CD4-positive, alpha-beta T cell treated with Interleukin-17A for 1 hour (primary cell): ENCODE measurements at regions not wholly inside any gene's neighbourhood (a gene's known extent, or its start where the extent isn't known, plus 50 kb on each side); places are given as distances from the start of the nearest gene placed in this dataset.
"Not testable (repeated sequence)": the region's sequence is repeated elsewhere in the genome, so short reads cannot be mapped to it uniquely, and the experiment has no call there.

Experiments
- DNase-seq: peaks from one replicate; pipeline ENCODE4 v3.0.0-alpha.2; 2020

DNA sequence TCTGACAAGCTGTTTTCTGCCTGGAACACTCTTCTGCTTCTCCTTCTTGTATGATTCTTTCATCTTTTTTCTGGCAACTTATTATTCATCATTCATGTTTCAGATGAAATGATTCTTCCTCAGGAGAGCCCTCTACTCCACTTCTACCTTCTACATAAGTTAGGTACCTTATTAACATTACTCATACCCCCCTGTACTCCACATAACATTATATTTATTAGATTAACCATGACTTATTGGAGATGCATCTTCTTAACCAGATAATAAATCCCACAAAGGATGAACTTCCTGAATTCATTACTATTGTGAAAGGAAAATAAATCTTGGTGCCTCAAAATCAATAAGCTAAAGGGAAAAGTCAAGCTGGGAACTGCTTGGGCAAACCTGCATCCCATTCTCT is 1636.5 kb upstream of the FLRT2 start:
- DNase-seq: no peak

DNA sequence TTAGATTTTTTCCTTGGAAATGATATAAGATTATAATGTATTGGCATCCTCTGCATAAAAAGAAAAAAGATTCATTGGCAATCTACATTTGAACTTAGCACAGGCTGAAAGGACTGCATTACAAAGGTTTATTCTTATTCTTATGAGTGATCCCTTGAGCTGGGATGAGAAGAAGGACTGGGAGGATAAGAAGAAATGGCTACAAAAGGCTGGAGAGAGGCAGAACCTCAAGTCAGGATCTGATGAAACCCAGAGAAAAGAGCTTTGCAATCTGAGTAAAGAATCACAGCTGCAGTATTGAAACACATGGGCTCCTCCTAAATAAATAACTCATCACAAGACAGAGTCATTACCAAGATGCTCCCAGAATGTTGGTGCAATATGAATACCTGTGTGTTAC is 1635.4 kb upstream of the FLRT2 start:
- DNase-seq: no peak

- DNase-seq: not testable (repeated sequence)
Measured at GRCh38 chr14:83898558-83898957, 1631.4 kb upstream of the FLRT2 start.

- DNase-seq: no peak
Measured at GRCh38 chr14:83899706-83900105, 1630.2 kb upstream of the FLRT2 start.

- DNase-seq: no peak
Measured at GRCh38 chr14:83905157-83905556, 1624.8 kb upstream of the FLRT2 start.

DNA sequence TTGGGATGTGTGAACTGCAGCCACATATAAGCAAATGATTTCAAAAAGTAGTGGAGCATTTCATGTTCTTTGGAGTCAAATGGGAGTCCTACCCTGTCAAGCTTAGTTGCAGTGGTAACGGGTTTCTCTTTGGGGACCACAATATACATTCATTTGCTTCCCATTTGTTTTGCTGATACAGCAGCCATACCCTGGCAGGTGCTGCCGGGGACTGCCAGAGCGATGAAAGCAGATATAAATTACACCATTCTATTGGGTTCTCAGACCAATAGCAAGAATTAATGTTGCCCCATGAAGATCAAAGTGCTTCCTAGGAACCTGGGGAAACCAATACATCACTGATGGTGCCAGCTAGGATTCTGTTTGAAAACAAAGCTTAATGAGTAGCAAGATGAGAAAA is 1621.5 kb upstream of the FLRT2 start:
- no peak for DNase-seq

GRCh38 chr14:83909507-83909906 is 1620.4 kb upstream of the FLRT2 start:
- no peak for DNase-seq

DNA sequence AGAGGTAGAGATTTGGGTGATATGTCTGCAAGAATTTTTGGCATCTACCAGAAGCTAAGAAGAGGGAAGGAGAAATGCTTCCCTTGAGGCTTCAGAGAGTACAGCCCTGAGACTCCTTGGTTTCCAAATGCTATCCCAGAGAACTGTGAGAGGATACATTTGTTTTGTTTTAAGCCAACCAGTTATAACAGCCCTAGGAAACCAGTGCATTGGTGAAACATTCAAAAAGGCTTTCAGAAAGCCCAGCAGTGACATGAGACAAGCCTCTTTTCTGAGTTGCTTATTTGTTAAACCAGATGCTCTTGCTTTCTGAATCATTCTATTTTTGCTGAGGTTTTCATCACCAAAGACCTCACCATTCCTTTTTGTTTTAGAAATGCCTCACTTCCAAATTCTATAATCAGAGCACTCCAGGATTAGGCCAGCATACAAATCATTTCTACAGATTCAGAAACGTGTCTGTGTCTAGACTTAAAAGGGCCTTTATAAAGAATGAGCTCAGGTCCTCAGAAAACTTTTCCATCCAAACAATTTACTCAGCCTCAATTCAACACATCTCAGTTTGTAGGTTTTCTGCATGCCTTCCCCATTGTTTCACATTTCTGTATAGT is 1617.8 kb upstream of the FLRT2 start:
- no peak for DNase-seq

DNA sequence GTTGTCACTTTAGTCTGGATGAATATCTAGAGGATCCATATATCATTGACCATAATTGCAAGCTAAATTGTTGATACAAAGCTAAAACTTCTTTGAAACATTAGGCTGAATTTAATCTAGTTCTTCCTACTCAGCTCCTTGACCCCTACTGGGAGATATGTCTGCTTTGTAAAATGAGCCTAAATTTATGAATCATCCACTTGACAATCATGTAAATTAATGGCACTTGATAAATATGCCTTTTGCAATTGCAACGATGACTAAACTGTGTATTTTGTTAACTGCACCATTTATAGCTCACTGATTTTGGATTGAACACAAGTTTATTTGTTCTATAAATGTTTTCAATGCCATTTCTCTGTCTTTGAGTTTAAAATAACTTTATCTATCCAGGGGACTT is 1616.5 kb upstream of the FLRT2 start:
- no peak for DNase-seq

DNA sequence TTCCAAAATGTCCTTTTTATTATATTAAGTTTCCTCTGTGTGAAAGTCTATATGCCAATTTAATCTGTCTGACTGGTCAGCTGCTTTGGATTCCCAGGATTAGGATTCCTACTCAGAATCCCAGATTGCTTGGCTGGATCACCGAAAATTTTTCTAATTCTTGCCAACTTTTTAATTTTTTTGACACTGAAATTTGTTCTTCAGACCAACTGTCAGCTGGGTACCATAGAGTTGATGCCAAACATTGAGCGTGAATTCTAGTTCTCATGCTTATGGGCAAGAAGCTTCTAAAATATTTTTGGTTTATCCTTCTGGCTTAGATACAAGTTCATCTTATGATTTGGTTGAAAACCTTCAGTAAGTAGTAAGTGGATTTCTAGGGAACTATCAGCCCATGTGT is 1611.4 kb upstream of the FLRT2 start:
- no peak for DNase-seq

DNA sequence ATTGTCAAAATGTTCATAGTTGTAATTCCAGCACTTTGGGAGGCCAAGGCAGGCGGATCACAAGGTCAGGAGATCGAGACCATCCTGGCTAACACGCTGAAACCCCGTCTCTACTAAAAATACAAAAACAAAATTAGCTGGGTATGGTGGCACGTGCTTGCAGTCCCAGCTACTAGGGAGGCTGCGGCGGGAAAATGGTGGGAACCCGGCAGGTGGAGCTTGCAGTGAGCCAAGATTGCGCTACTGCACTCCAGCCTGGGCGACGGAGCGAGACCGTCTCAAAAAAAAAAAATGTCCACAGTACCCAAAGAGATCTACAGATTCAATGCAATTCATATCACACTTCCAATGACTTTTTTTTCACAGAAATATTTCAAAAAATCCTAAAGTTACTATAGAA is 1610.3 kb upstream of the FLRT2 start:
- not testable (repeated sequence) for DNase-seq

GRCh38 chr14:83923842-83924241 is 1606.1 kb upstream of the FLRT2 start:
- DNase-seq: no peak

DNA sequence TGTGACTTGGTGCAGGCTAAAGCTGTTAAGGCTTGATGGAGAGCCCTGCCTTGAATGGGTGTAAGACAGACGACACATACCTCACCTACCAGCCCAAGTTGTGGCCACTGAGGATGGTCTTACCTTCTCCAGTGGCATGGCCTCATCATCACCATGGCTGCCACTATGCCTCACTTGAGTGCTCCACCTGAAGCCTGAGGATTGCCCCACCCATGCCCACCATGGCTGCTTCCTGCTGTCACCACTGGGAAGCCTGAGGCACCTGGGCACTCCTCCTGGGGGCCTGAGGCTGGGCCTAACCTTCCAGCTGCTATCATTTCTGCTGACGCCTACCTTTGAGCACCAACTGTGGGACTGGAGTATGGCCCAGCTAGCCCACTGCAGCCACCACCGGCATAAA is 1605.7 kb upstream of the FLRT2 start:
- DNase-seq: no peak

DNA sequence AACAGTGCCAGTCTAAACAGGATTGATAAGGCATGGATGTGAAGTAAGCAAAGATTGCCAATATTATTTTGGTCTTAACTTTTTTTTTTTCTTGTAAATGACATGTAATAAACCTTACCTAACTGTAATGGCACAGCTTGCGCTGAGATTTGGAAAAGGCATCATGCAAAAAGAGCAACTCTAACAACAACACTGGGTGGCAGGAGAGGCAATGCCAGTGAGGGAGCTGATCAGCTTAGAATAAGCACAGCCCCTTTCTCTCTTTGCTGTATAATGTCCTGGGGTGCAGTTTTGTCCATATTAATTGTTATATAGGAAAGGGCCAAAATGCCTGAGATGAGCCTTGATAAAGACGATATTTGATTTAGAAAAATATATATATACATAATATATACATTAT is 1589.7 kb upstream of the FLRT2 start:
- no peak for DNase-seq

- no peak for DNase-seq
Measured at GRCh38 chr14:83958359-83958758, 1571.6 kb upstream of the FLRT2 start.

GRCh38 chr14:83960832-83961512 is 1569.0 kb upstream of the FLRT2 start:
- DNase-seq: no peak

- no peak for DNase-seq
Measured at GRCh38 chr14:83969998-83970397, 1559.9 kb upstream of the FLRT2 start.

DNA sequence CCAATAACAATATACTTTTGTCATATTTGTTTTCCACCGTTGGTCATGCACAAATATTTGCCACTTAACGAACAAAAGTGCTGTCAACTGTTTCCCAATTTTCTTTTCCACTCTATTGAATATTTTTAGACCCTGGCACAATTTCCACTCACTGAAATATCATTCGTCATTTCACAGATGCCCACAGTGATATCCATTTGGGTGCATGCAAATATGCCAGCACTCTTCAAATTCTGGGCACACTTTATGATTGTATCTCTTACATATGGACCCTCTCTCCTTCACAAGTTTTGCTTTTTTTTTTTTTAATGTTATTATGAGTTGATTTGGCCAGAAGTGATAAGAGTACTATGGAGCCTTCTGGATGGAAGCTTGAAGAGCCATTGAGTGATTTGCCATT is 1557.3 kb upstream of the FLRT2 start:
- no peak for DNase-seq

DNA sequence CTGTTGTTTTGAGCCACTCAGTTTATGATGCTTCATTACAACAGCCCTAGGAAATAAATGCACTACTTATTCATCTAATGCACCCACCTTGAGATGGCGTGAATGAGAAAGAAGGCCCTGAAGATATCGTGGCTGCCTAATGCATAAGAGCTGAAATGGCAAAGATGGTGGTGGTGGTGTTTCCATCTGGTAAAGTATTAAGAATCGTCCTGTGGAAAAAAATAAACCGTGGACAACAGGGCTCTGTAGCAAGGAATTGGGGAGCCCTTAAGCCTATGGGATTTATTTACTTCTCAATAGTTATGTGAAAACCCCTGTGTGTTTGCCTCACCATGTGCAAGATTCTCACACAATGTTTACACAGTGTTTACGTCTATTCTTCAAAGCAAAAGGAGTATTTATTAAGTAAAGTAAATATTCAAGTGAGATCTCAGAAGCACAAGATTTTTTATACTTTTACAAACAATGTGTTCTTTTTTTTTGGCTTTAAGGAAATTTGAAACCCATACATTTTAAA is 1555.2 kb upstream of the FLRT2 start:
- no peak for DNase-seq

DNA sequence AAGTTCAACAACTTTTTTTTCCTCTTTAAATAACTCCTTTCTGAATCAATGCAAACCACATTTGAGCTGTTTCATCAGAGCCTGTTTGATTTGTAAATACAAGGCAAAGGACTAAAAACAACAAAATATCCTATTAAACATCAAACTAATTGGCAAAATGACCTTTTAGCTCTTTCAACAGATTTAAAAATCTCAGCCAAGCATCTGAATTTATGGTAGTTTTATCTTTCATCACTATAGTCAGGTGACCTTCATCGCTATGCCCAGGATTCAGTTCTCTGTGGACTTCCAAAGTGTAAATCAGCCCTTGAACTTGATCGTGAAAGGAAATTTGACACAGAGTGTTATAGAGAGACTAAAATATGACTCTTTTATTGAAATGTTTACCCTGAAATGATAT is 1554.5 kb upstream of the FLRT2 start:
- DNase-seq: no peak

DNA sequence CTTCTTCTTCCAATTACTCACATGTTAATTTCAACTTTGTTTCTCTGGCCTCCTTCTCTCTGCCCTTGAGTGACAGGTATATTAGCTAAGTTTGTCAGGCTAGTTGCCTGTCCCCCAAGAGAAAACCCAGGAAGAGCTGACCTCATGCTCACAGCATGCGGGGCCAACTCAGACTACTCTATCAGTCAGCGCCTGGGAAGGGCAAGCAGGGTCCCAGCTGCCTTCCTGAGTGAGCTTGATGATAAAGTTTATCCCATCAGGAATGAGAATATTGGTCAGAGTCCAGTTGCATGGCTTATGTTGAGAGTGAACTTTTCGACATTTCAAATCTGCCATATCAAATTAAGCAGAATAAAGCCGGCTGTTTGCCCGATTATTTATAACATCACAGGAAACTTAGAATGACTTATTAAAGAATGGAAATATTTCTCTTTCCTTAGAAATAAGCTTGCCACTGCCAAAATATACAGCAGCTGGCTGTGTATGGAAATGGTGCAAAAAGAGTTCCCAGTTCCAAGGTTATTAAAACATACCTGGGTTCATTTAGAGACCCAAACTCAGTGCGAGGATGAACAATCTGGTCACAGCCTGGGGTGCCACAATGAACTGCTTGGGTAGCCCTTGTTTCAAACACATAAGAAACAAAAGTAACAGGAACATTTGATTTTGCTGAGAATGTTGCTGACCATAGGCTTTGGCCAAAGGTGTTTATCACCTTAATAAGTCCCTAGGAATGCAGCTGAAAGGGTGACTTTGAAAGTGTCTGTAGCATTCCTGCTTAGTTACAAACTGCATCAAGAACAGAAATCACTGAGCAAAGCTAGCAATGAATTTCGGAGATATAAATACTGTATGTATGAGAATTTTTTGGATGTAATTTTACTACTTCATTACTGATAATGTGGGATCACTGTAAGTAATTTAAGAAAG is 1553.8 kb upstream of the FLRT2 start:
- DNase-seq: no peak

DNA sequence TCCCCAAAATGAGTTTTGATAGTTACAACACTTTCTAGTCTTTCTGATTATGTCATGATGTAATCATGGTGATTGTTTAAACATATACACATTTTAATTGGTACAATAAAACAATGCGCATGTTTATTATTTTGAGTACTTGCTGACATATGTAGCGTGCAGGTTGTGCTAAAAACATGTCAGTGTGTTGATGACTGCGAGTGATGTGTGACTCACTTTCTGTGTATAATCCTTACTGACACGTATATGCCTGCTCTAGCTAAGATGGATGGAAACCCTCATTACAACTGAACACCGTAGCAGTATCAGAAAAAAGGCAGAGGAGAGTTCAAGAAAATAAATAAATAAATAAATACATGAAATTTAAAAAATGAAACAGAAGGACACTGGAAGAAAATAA is 1552.4 kb upstream of the FLRT2 start:
- DNase-seq: no peak

DNA sequence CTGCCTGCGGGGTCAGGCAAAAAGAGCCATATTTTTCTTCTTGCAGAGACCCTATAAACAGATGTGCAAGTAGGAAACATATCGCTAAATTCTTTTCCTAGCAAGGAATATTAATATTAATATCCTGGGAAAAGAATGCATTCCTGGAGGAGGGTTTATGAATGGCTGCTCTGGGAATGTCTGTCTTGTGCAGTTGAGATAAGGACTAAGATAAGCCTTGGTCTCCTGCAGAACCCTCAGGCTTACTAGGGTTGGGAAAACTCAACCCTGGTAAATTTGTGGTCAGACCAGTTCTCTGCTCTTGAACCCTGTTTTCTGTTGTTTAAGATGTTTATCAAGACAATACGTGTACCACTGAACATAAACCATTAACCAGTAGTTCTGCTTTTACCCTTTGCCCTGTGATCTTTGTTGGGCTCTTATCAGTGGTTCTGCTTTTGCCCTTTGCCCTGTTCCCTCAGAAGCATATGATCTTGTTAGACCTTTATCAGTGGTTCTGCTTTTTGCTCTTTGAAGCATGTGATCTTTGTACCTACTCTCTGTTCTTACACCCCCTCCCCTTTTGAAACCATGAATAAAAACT is 1548.2 kb upstream of the FLRT2 start:
- DNase-seq: not testable (repeated sequence)
